ENCODE measurements at regions not wholly inside any gene's neighbourhood (a gene's known extent, or its start where the extent isn't known, plus 50 kb on each side); places are given as distances from the start of the nearest gene placed in this dataset.

DNA sequence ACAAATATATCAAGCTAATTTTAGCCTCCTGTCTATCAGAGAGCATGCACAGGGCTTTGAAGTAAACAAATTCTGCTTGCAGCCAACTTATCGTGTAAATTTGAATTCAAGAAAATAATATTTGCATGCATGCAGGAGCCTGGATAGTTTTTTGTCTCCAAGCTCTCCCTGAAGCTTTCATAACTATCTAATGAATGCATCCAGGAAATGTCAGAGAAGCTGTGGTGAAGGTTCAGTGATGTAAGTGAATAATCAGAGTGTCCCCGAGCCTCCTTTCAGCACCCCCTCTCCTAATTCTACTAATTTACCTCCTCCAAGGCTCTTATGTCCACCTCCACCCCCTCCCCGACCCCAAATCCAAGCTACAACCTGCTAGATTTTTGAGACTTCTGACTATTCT lies 172.0 kb upstream of the ZNF32 start:
- TF ChIP-seq, protein P1, sequence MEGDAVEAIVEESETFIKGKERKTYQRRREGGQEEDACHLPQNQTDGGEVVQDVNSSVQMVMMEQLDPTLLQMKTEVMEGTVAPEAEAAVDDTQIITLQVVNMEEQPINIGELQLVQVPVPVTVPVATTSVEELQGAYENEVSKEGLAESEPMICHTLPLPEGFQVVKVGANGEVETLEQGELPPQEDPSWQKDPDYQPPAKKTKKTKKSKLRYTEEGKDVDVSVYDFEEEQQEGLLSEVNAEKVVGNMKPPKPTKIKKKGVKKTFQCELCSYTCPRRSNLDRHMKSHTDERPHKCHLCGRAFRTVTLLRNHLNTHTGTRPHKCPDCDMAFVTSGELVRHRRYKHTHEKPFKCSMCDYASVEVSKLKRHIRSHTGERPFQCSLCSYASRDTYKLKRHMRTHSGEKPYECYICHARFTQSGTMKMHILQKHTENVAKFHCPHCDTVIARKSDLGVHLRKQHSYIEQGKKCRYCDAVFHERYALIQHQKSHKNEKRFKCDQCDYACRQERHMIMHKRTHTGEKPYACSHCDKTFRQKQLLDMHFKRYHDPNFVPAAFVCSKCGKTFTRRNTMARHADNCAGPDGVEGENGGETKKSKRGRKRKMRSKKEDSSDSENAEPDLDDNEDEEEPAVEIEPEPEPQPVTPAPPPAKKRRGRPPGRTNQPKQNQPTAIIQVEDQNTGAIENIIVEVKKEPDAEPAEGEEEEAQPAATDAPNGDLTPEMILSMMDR (IDR thresholded peaks at IDR 0.05; ENCODE audit: control extremely low read depth in 1 of 3, insufficient read depth in 1 of 3, low read depth in 1 of 3, low read length in 3 of 3) = no peak
- no peak for TF ChIP-seq EZH2 (IDR thresholded peaks at IDR 0.05; ENCODE audit: low read depth, low read length, severe bottlenecking)
- no peak for TF ChIP-seq POLR2A (IDR thresholded peaks at IDR 0.05; ENCODE audit: control extremely low read depth in 1 of 2, low read depth in 2 of 2, low read length in 2 of 2)
- no peak for TF ChIP-seq POLR2AphosphoS5 (IDR thresholded peaks at IDR 0.05; ENCODE audit: low read depth, low read length)
- no peak for TF ChIP-seq RAD21 (IDR thresholded peaks at IDR 0.05 in 1 of 2, conservative IDR thresholded peaks at IDR 0.05 in 1 of 2; ENCODE audit: low read depth in 2 of 2, low read length in 2 of 2)
- TF ChIP-seq, protein P2, sequence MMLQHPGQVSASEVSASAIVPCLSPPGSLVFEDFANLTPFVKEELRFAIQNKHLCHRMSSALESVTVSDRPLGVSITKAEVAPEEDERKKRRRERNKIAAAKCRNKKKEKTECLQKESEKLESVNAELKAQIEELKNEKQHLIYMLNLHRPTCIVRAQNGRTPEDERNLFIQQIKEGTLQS (IDR thresholded peaks at IDR 0.05; ENCODE audit: insufficient read depth, low read depth, low read length) = no peak
- no peak for TF ChIP-seq YY1 (IDR thresholded peaks at IDR 0.05; ENCODE audit: low read depth, low read length)
- no peak for TF ChIP-seq ASH2L (IDR thresholded peaks at IDR 0.05; ENCODE audit: low read length)
- no peak for TF ChIP-seq TAF1 (IDR thresholded peaks at IDR 0.05; ENCODE audit: low read depth, low read length)
- TF ChIP-seq CREB1 (IDR thresholded peaks at IDR 0.05) = no peak
- TF ChIP-seq GABPA (IDR thresholded peaks at IDR 0.05; ENCODE audit: borderline replicate concordance, insufficient read depth, low read length) = no peak
- no peak for TF ChIP-seq TEAD4 (IDR thresholded peaks at IDR 0.05; ENCODE audit: low read depth, low read length)
- no peak for TF ChIP-seq EP300 (IDR thresholded peaks at IDR 0.05; ENCODE audit: borderline replicate concordance in 1 of 2, low read depth in 2 of 2, low read length in 2 of 2)

All from H1 (cell line).